ENCODE measurements at regions not wholly inside any gene's neighbourhood (a gene's known extent, or its start where the extent isn't known, plus 50 kb on each side); places are given as distances from the start of the nearest gene placed in this dataset.
"Not testable (repeated sequence)": the region's sequence is repeated elsewhere in the genome, so short reads cannot be mapped to it uniquely, and the experiment has no call there.

DNA sequence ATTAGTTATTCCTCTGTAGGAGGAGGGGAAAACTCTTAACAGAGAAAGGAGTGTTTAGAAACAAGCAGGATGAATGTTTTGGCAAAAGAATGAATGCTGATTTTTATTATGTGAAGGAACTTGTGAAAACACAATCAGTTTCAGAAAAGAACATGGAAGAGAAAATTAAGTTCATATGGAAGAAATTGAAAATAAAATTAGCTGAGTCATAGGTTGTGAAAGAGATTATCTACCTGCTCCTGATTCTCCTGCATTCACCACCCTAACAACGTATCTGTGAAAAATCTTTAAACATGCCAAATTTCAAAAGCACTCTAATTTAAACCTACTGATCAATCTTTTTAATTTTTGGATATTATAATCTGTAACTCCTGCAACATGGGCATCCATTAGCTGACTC is 227.3 kb upstream of the RSPO3 start:
- Histone ChIP-seq H3K9me3 (ENCODE audit: insufficient read depth, low read length) (no peaks in the 10 kb centered on the region), H3F3A (ENCODE audit: insufficient read depth) (no peaks in the 10 kb centered on the region), H3K36me3 (ENCODE audit: low read length) (no peaks in the 10 kb centered on the region), H3K27me3 (ENCODE audit: low read length) (no peaks in the 10 kb centered on the region), H3K4me3 (ENCODE audit: insufficient read depth, low read length, poor library complexity, severe bottlenecking) (no peak overlapping the region), H3K4me2 (ENCODE audit: low read depth, low read length, poor library complexity, severe bottlenecking) (no peak overlapping the region), H3K9me2 (replicated peaks; ENCODE audit: insufficient read depth, low read length) (no peaks in the 10 kb centered on the region), H3K9ac (ENCODE audit: low read length) (no peak overlapping the region), H3K79me2 (ENCODE audit: insufficient read depth, low read length) (no peaks in the 10 kb centered on the region), H3K27ac (ENCODE audit: low read depth, low read length) (no peak overlapping the region), H2AFZ (ENCODE audit: low read depth, low read length, severe bottlenecking) (no peak overlapping the region), H4K20me1 (ENCODE audit: low read depth, low read length) (no peaks in the 10 kb centered on the region)
- TF ChIP-seq, protein P1, sequence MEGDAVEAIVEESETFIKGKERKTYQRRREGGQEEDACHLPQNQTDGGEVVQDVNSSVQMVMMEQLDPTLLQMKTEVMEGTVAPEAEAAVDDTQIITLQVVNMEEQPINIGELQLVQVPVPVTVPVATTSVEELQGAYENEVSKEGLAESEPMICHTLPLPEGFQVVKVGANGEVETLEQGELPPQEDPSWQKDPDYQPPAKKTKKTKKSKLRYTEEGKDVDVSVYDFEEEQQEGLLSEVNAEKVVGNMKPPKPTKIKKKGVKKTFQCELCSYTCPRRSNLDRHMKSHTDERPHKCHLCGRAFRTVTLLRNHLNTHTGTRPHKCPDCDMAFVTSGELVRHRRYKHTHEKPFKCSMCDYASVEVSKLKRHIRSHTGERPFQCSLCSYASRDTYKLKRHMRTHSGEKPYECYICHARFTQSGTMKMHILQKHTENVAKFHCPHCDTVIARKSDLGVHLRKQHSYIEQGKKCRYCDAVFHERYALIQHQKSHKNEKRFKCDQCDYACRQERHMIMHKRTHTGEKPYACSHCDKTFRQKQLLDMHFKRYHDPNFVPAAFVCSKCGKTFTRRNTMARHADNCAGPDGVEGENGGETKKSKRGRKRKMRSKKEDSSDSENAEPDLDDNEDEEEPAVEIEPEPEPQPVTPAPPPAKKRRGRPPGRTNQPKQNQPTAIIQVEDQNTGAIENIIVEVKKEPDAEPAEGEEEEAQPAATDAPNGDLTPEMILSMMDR (IDR thresholded peaks at IDR 0.05; ENCODE audit: insufficient read depth, low read length, poor library complexity, severe bottlenecking) = no peak
- no peak for TF ChIP-seq EZH2phosphoT487 (conservative IDR thresholded peaks at IDR 0.05; ENCODE audit: low read length)

DNA sequence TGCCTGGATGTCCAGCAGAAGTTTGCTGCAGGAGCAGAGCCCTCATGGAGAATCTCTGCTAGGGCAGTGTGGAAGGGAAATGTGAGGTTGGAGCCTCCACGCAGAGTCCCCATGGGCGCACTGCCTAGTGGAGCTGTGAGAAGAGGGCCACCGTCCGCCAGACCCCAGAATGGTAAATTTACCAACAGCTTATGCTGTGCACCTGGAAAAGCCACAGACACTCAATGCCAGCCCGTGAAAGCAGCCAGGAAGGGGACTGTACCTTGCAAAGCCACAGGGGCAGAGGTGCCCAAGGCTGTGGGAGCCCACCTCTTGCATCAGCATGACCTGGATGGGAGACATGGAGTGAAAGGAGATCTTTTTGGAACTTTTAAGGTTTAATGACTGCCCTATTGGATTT is 225.6 kb upstream of the RSPO3 start:
- not testable (repeated sequence) for H3K27ac ChIP-seq (ENCODE audit: low read depth, low read length); H3K27me3 ChIP-seq (ENCODE audit: low read length); H3K4me3 ChIP-seq (ENCODE audit: insufficient read depth, low read length, poor library complexity, severe bottlenecking); H3K9me2 ChIP-seq (replicated peaks; ENCODE audit: insufficient read depth, low read length); H4K20me1 ChIP-seq (ENCODE audit: low read depth, low read length); H3K9ac ChIP-seq (ENCODE audit: low read length); H3F3A ChIP-seq (ENCODE audit: insufficient read depth); H3K9me3 ChIP-seq (ENCODE audit: insufficient read depth, low read length); H3K79me2 ChIP-seq (ENCODE audit: insufficient read depth, low read length); H3K36me3 ChIP-seq (ENCODE audit: low read length); H2AFZ ChIP-seq (ENCODE audit: low read depth, low read length, severe bottlenecking); H3K4me2 ChIP-seq (ENCODE audit: low read depth, low read length, poor library complexity, severe bottlenecking)

DNA sequence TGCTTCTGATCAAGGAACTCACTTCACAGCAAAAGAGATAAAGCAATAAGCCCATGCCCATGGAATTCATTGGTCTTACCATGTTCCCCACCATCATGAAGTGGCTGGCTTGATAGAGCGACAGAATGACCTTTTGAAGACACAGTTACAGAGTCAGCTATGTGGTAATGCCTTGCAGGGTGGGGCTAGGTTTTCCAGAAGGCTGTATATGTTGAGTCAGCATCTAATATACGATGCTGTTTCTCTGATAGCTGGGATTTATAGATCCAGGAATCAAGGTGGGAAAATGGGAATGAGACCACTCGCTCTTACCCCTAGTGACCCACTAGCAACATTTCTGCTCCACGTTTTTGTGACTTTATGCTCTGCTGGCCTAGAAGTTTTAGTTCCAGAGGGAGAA is 220.7 kb upstream of the RSPO3 start:
- H3F3A ChIP-seq (ENCODE audit: insufficient read depth) = no peaks in the 10 kb centered on the region
- no peak overlapping the region for H3K27ac ChIP-seq (ENCODE audit: low read depth, low read length)
- H3K79me2 ChIP-seq (ENCODE audit: insufficient read depth, low read length) = no peaks in the 10 kb centered on the region
- H3K9ac ChIP-seq (ENCODE audit: low read length) = no peak overlapping the region
- TF ChIP-seq, protein P1 (IDR thresholded peaks at IDR 0.05; ENCODE audit: insufficient read depth, low read length, poor library complexity, severe bottlenecking) = no peak
- TF ChIP-seq EZH2phosphoT487 (conservative IDR thresholded peaks at IDR 0.05; ENCODE audit: low read length) = no peak
- H3K9me3 ChIP-seq (ENCODE audit: insufficient read depth, low read length) = no peaks in the 10 kb centered on the region
- no peaks in the 10 kb centered on the region for H3K9me2 ChIP-seq (replicated peaks; ENCODE audit: insufficient read depth, low read length)
- no peaks in the 10 kb centered on the region for H4K20me1 ChIP-seq (ENCODE audit: low read depth, low read length)
- no peaks in the 10 kb centered on the region for H3K27me3 ChIP-seq (ENCODE audit: low read length)
- no peak overlapping the region for H3K4me2 ChIP-seq (ENCODE audit: low read depth, low read length, poor library complexity, severe bottlenecking)
- H2AFZ ChIP-seq (ENCODE audit: low read depth, low read length, severe bottlenecking) = no peak overlapping the region
- no peaks in the 10 kb centered on the region for H3K36me3 ChIP-seq (ENCODE audit: low read length)
- no peak overlapping the region for H3K4me3 ChIP-seq (ENCODE audit: insufficient read depth, low read length, poor library complexity, severe bottlenecking)

DNA sequence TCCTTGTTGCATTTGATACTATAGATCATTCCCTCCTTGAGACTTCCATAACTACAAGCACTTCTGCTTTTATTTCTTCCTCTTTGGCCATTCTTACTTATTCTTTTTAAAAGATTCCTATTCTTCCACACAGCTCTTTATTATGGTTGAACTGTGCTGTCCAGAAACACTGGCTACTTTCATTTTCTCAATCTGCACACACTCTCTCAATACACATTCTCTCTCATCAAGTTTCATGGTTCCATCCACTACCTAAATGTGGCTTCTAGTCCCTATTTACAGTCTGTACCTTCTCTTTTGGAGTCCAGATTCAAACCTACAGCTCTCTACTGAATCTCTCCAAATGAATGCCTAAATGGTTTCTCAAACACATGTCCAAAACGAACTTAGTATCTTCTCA is 214.3 kb upstream of the RSPO3 start:
- Histone ChIP-seq H3K27me3 (ENCODE audit: low read length) (no peaks in the 10 kb centered on the region), H3K27ac (ENCODE audit: low read depth, low read length) (no peak overlapping the region), H2AFZ (ENCODE audit: low read depth, low read length, severe bottlenecking) (no peak overlapping the region), H3K79me2 (ENCODE audit: insufficient read depth, low read length) (no peaks in the 10 kb centered on the region), H4K20me1 (ENCODE audit: low read depth, low read length) (no peaks in the 10 kb centered on the region), H3K4me2 (ENCODE audit: low read depth, low read length, poor library complexity, severe bottlenecking) (no peak overlapping the region), H3K36me3 (ENCODE audit: low read length) (no peaks in the 10 kb centered on the region), H3K9ac (ENCODE audit: low read length) (no peak overlapping the region), H3K9me2 (replicated peaks; ENCODE audit: insufficient read depth, low read length) (no peaks in the 10 kb centered on the region), H3K4me3 (ENCODE audit: insufficient read depth, low read length, poor library complexity, severe bottlenecking) (no peak overlapping the region), H3K9me3 (ENCODE audit: insufficient read depth, low read length) (no peaks in the 10 kb centered on the region), H3F3A (ENCODE audit: insufficient read depth) (no peaks in the 10 kb centered on the region)
- TF ChIP-seq EZH2phosphoT487 (conservative IDR thresholded peaks at IDR 0.05; ENCODE audit: low read length) = no peak
- TF ChIP-seq, protein P1 (IDR thresholded peaks at IDR 0.05; ENCODE audit: insufficient read depth, low read length, poor library complexity, severe bottlenecking) = no peak
